SIG-M5 treated with dmso at 0.1 percent for 504 hours (cell line): ENCODE measurements at regions not wholly inside any gene's neighbourhood (a gene's known extent, or its start where the extent isn't known, plus 50 kb on each side); places are given as distances from the start of the nearest gene placed in this dataset.
"Not testable (repeated sequence)": the region's sequence is repeated elsewhere in the genome, so short reads cannot be mapped to it uniquely, and the experiment has no call there.

Source experiments
- DNase-seq: peaks from one replicate; lab custom pipeline; 2025; ENCODE audit not compliant: unreplicated experiment; lab: John Stamatoyannopoulos, UW

DNA sequence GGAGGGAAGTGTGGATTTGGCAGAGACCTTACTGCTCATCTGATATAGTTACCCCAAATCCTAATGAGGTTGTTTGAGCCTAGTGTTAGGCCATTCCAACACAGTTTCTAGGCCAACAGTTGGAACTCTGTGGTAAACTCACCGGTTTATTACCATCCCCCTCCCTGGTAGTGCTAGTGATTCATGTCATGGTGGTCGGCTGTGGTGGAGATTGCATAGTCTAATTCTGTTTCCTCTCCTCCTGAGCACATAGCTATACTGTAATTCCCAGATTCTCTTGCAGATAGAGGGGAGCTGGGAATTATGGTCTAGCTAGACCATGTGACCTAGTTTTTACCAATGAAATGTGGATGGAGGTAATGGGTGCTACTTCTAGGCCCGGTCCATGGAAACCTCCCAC is 123.7 kb upstream of the KIF26B start:
- DNase-seq: no peak

DNA sequence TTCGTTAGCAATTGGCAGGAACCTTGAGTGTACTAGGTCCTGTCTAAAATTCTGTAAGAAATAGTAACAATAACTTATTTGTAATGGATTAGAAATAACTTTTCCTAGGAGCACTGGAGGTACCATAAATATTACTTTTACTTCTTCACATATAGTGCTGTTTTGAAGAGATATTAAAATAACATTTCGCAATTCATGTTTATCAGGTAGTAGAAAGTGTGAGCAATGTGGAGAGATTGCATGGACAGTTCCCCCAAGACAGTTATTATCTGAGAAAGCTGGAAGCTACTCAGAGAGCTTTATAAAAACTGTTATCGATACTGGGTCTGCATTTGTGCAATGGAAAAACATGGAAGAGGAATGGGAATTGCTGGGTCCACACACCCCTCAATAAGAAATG is 128.5 kb upstream of the KIF26B start:
- DNase-seq: no peak

DNA sequence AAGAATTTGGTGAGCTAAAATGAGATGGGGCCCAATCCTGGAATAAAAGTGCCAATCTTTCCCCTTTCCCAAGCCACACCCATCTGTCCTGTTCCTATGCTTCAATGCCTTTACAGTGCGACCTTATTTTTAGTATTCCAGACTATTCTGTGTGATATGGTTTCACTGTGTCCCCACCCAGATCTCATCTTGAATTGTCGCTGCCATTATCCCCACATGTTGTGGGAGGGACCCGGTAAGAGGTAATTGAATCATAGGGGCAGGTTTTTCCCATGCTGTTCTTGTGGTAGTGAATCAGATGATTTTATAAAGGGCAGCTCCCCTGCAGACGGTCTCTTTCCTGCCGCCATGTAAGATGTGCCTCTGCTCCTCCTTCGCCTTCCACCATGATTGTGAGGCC is 129.3 kb upstream of the KIF26B start:
- no peak for DNase-seq

DNA sequence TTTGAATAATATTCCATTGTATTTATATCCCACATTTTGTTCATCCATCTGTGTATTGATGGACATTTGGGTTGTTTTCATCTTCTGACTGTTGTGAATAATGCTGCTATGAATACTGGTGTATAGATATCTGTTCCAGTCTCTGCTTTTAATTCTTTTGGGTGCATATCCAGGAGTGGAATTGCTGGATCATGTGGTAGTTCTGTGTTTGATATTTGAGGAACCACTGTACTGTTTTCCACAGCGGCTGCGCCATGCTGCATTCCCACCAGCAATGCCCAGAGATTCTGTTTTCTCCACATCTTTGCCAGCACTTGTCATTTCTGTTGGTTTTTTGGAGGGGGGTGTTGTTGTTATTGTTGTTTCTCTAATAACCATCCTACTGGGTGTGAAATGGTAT is 131.6 kb upstream of the KIF26B start:
- DNase-seq: no peak

DNA sequence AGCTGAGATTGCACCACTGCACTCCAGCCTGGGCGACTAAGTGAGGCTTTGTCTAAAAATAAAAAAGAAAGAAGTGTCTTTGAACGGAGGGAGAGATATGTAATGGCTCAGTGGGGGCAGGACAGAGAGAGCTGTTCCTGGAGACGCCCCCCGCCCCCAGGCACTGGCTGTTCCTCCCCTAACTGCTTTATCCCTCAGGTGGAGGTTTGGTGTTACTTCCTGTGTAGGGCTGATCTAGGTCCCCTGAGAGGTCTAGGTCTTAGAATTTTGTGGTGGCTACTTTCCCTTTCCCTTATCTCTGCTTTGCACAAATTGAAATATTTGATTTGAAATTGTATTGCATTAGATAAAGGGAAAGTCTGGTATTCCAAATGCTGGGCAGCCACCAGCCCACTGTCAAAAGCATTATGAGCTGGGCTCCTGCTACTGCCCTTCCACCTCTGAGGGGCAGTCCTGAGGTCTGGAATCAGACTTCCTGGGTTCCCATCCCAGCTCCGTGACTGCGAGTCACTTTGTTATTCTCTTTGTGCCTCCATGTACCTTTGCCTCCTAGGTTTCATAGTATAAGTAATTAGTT is 134.8 kb upstream of the KIF26B start:
- no peak for DNase-seq

DNA sequence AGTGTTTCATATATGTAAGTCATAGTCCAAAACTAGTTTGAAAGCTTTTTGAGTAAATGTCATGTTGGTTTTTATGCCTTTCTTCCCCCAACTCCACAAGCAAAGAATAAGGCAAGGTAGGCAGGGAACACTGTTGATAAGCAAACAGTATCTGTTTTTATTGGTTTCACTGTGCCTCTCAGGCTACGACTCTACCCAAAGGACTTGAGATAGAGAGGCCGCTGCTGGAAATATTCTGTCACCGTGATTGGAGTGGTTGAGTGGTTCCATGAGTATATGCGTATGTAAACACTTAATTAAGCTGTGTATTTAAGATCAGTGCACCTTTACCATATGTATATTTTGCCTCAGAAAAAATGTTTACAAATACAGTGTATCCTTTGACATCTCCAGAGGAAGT is 138.1 kb upstream of the KIF26B start:
- no peak for DNase-seq

DNA sequence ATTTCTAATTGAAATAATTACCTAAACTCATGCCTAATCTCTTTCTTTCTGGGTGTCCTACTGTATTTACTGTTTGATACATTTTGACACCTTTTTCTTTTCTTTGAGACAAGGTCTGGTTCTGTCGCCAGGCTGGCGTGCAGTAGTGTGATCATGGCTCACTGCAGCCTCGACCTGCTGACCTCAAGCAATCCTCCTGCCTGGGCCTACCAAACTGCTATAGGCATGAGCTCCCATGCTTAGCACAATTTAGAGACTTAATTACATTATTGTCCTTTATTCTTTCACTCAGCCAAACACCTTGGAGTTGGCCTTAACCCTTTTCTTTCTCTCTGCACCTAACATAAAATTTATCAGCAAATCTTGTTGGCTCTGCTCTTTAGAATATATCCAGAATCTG is 139.8 kb upstream of the KIF26B start:
- DNase-seq: no peak

DNA sequence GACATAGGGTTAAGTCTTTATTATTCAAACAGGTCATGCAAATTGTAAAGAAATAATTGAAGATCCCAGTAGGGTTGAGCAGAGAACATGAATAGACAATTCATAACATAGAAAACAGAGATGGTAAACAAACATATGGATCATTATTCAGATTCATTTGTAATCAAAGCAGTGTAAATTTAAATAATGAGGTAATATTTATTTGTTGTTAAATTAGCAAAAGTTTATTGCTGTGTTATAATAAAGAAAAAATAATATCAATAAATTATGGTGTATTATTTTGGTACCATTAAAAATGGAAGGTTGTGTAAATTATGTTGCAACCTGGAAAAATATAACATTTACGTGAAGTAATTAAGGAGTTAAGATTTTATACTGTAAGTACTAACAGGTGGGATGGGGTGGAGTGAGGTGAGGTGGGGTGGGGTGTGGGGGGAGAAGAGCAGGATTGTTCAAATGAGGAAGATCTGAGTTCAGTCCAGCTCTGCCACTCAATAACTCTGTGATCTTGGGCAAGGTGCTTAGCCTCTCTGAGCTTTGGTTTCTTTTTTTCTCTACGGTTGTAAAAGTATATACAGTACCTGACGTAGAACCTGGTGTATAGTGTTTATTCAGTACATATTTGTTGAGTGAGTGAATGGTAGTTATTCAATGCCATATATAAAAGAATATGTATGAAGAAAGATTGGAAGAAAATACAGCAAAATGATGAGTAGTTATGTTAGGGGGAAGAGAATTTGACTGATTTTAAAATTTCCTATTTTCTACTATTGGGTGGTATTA is 140.3 kb upstream of the KIF26B start:
- no peak for DNase-seq

DNA sequence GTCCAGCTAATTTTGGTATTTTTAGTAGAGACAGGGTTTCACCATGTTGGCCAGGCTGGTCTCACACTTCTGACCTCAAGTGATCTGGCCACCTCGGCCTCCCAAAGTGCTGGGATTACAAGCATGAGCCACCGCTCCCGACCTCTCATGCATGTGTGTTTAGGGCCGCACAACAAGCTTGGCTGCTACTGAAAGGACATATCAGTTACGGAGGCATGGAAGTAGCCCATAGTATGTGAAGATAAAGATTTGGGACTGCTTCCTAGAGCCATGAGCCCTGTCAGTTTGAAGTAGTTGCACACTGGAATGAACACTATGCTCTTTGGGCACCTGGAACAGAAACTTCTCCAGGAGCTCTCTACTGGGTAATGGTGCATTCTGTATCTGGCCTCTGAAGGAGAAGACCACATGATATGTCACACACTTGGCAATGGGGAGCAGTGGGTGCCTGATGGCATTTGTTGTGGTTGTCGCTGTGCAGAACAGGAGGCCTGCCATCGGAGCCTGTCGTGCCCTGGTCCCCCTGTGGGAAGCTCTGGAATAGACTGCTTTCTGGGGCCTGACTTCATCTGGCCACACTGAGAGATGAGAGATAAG is 144.7 kb upstream of the KIF26B start:
- no peak for DNase-seq

DNA sequence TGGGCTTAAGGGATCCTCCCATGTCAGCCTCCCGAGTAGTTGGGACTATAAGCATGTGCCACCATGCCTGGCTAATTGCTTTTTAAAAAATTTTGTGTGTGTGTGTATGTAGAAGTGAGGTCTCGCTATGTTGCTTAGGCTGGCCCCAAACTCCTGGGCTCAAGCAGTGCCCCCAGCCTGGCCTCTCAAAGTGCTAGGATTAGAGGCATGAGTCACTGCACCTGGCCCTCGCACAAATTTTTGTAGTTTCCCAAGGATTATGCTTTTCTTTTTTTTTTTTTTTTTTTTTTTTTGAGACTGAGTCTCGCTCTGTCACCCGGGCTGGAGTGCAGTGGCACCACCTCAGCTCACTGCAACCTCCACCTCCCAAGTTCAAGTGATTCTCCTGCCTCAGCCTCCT is 144.4 kb upstream of the HNRNPU start:
- no peak for DNase-seq

DNA sequence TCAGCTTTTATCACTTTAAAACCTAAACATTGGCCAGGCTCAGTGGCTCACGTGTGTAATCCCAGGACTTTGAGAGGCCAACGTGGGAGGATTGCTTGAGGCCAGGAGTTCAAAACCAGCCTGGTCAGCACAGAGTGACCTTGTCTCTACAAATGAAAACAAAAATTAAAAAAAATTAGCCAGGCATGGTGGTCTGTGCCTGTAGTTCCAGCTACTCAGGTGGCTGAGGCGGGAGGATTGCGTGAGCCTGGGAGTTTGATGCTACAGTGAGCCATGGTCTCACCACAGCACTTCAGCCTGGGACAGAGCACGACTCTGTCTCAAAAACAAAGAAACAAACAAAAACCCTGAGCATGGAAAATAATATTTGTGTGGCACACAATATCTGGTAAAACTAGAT is 143.5 kb upstream of the HNRNPU start:
- DNase-seq: no peak

DNA sequence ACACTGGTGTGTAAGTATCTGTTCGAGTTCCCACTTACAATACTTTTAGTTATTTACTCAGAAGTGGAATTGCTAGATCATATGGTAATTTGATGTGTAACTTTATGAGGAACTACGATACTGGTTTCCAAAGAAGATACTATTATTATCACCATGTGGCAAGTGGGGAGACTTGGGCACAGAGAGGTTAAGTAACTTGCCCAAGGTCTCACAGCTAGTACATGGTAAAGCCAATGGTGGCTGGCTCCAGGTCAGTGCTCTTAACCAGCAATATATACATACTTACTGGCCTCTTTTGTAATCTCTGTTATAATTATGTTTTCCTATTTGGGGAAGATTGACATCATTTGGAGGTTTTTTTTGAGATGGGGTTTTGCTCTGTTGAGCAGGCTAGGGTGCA is 138.9 kb upstream of the HNRNPU start:
- DNase-seq: no peak

DNA sequence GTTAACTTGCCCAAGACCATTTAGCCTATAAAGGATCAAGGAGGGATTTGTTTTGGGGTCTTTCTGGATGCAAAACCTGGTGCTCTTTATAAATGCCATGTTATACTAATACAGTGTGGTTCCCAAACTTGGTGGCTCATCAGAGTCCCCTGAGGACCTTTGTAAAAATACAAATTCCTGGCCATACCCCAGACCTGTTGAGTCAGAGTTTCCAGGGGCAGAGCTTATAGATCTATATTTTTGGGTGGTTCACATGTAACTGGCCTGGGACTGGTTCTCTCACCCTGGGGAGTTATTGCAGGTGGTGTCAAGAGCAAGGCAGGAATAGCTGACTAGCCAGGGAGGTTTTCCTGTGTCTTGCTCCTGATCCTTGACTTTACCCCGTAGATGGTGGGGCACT is 136.9 kb upstream of the HNRNPU start:
- no peak for DNase-seq

DNA sequence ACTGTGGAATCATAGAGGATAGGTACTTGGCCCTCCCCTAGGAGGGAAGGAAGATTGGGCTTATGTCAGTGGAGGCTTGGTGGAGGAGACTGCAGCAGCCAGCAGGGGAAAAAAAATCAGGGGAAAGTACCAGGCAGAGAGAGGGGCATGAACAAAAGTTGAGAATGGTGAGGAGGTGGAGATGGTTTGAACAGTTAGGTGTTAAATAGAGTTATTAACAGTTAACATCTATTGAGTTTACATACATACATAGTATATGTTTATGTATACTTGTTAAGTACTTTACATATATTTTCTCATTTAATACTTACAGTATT is 136.5 kb upstream of the HNRNPU start:
- no peak for DNase-seq

DNA sequence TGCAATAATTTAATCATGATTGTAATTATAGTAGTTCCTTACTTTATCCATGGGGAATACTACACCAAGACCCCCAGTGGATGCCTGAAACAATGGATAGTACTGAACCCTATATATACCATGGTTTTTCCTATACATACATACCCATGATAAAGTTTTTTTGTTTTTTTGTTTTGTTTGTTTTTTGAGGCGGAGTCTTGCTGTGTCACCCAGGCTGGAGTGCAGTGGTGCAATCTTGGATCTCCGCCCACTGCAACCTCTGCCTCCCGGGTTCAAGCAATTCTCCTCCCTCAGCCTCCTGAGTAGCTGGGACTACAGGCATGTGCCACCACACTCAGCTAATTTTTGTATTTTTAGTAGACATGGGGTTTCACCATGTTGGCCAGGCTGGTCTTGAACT is 135.3 kb upstream of the HNRNPU start:
- not testable (repeated sequence) for DNase-seq

DNA sequence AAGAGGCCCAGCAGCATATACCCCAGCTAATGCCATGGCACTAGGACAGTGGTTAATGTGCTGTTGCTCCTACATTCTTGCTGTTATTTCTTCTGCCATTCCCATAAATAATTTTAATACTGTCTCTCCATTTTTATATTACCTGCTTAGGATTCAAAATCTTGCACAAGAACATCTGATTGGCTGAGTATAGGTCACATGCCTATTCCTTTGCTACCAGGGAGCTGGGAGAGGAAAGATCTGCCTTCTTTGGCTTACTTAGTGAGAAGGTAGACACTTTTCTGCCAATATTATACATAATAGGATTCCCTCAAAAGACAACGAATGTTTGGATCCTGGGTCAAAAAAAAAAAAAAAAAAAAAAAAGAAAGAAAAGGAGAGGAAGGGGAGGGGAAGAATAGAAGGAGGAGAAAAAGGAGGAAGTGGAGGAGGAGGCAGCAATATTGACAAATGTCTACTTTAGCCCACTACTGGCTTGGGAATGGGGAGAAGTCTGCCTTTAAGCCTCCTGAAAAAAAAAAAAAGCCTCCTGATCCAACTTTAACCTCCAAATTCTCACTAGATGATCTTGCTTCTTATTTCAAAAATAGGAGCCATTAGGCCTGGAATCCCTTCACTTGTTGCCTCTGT is 134.5 kb upstream of the HNRNPU start:
- DNase-seq: no peak

DNA sequence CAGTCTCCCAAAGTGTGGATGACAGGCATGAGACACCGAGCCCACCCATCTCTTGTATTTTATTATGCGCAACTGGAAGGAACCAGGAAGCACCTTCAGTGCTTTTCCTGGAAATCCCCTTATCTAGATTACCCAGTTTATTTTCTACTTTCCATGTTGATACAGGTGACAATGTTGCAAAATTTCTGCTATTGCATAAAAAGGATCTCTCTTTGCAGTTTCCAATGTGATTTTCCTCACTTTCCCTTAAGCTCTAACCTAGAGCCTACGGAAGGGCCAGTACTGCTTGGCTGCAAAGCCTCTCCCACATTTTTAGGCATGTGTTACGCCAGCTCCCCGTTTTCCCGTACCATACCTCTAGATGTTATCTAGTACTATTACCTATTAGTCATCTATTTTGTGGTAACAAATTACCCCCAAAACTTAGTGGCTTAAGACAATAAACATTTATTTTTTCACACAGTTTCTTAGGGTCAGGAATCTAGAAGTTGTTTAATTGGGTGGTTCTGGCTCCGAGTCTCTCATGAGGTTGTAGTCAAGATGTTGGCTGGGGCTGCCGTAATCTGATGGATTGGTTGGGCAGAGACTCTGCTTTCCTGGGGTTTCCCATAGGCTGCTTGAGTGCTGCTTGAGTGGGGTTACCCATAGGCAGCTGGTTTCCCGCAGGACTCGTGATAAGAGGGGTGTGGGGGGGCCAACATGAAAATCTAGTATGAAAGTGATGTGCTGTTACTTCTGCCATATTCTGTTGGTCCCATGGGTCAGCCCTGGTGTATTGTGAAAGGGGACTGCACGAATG is 131.5 kb upstream of the HNRNPU start:
- DNase-seq: no peak

DNA sequence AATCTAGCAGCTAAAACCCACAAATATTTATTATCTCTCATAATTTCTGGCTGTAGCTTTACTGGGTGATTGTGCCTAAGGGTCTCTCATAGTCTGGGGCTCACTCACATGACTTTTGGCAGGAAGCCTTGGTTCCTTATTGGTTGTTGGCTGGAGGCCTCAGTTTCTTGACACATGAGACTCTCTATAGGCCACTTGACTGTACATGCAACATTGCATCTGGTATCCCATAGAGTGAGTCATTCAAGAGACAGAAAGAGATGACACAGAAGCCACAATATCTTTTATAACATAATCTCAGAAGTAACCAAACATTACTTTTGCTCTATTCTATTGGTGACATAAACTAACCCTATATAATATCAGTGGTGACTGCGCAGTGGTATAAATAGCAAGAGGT is 128.5 kb upstream of the HNRNPU start:
- no peak for DNase-seq

DNA sequence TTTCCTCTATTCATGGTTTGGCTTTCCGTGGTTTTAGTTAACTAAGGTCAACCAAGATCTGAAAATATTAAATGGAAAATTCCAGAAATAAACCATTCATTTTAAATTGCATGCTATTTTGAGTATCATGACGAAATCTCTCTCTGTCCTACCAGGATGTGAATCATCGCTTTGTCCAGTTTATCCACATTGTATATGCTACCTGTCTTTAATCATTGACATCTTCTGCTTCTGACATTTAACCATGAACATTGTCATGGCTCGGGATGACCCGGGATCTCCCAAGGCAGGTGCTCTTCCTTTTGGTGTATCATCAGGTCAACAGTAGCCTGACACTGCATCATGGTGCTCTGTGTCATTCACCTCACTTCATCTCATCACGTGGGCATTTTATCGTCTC is 125.5 kb upstream of the HNRNPU start:
- DNase-seq: no peak

DNA sequence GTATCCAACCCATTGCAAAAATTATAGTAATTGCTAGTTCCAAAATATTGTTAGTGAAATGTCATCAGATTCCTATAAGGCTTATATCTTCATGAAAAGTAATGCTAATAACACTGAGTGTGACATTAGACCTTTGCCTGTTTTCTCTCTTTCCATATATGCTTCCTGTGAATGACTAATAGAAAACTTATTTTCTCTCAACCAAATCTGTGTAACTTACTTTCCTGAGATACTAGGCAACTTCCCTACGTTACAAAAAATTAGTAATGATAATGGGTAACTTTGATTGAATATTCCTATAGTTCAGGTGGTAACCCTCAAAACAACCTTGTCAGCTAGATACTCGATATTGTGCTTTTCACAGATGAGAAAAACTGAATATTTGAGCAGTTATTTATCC is 124.2 kb upstream of the HNRNPU start:
- DNase-seq: no peak

DNA sequence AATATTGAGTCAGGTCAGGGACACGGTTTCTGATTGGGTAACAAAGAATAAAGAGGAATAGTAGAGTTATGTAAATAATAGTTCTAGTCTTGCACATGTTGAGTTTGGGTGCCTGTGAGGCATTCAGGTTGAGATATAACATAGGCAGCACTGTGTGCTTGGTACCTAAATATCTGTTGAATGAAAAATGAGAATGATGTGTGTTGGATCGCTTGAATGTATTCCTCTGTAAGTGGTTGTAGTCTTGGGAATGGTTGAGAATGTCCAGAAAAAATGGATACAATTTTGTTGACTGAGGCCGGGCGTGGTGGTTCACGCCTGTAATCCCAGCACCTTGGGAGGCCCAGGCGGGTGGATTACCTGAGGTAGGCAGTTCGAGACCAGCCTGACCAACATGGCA is 116.3 kb upstream of the HNRNPU start:
- peak; percentile 51 for DNase-seq

DNA sequence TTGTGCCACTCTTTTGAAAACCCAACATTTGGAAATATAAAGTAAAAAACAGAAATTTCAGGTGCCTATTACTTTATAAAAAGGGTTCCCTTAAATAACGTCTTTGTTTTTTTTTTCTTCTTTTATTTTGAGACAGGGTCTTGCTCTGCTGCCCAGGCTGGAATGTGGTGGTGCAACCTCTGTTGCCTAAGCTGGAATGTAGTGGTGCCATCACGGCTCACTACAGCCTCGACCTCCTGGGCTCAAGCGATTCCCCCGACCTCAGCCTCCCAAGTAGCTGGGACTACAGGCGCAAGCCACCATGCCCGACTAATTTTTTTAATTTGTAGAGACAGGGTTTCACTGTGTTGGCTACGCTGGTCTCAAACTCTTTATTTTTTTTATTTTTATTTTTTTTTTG is 110.2 kb upstream of the HNRNPU start:
- DNase-seq: no peak
